ENCODE measurements at regions not wholly inside any gene's neighbourhood (a gene's known extent, or its start where the extent isn't known, plus 50 kb on each side); places are given as distances from the start of the nearest gene placed in this dataset.

DNA sequence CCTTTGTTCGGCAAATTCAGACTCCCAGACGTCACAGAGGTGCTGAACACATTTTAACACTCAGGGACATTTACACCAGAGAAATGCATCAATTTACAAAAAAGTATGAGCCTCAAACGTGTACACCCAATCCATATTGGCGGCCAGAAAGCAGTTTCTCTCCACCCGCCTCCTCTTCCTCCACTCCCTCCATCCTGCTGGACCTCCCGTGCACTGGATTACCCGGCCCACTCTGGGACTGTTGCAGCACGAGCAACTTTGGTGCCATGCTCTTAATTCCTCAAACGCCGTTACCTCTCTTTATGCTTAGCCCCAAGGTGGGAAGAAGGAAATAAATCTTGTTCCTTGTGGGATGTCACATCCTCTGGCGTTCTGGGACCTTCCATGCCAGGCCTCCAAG is 243.4 kb downstream of the ZNF516 start:
- TF ChIP-seq, protein P1, sequence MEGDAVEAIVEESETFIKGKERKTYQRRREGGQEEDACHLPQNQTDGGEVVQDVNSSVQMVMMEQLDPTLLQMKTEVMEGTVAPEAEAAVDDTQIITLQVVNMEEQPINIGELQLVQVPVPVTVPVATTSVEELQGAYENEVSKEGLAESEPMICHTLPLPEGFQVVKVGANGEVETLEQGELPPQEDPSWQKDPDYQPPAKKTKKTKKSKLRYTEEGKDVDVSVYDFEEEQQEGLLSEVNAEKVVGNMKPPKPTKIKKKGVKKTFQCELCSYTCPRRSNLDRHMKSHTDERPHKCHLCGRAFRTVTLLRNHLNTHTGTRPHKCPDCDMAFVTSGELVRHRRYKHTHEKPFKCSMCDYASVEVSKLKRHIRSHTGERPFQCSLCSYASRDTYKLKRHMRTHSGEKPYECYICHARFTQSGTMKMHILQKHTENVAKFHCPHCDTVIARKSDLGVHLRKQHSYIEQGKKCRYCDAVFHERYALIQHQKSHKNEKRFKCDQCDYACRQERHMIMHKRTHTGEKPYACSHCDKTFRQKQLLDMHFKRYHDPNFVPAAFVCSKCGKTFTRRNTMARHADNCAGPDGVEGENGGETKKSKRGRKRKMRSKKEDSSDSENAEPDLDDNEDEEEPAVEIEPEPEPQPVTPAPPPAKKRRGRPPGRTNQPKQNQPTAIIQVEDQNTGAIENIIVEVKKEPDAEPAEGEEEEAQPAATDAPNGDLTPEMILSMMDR (IDR thresholded peaks at IDR 0.05), result no peak
- TF ChIP-seq EP300 (IDR thresholded peaks at IDR 0.05) (no peak), POLR2A (IDR thresholded peaks at IDR 0.05) (no peak), POLR2AphosphoS5 (IDR thresholded peaks at IDR 0.05) (no peak)

Measured in suprapubic skin (tissue), 4 donors.